Endothelial cell of umbilical vein (primary cell): ENCODE measurements at regions not wholly inside any gene's neighbourhood (a gene's known extent, or its start where the extent isn't known, plus 50 kb on each side); places are given as distances from the start of the nearest gene placed in this dataset.

ENCODE experiments used
- BruUV-seq: library from RNA; stranded (reverse); fragments of 400-500 nt; replicated peaks from 2 replicates; lab custom pipeline; 2021; lab: Mats Ljungman, UMichigan
- CTCF ChIA-PET: fragments of 300-600, 350-600 bp; sonication (Branson Sonifier 250); formaldehyde crosslinking; loops from one replicate; lab custom pipeline; 2021; ENCODE audit warnings: antibody characterized with exemption, inconsistent platforms; lab: Charles Lee
- POLR2A ChIA-PET: fragments of 300-600, 350-600 bp; sonication (Branson Sonifier 250); formaldehyde crosslinking; loops from one replicate; lab custom pipeline; 2021; ENCODE audit warnings: antibody characterized with exemption, inconsistent platforms; lab: Charles Lee
- DNase-seq: peaks from one replicate; pipeline ENCODE4 v3.0.0-alpha.2; 2011; ENCODE audit warnings: low read depth, low spot score
- FAIRE-seq: peaks from 2 replicates; lab custom pipeline; 2011; peaks lifted over from hg19 to GRCh38; lab: Jason Lieb, UNC
- H2AFZ ChIP-seq: 2 replicates; pipeline ENCODE4 v1.6.0; 2012; ENCODE audit warnings: low read depth, low read length, control low read depth, inconsistent platforms
- H3K27ac ChIP-seq: 2 replicates; pipeline ENCODE4 v1.5.1; 2011; ENCODE audit warnings: low read depth, mild to moderate bottlenecking, control low read depth, low read length, moderate library complexity; ENCODE audit not compliant: insufficient read depth
- H3K27me3 ChIP-seq, 2 experiments: 2 replicates each; pipeline versions ENCODE4 v1.6.0 to v1.6.1; 2011; ENCODE audit warnings: low read length in 2 of 2, mixed read lengths in 1 of 2; ENCODE audit not compliant: control insufficient read depth in 2 of 2, insufficient read depth in 2 of 2
- H3K36me3 ChIP-seq, 2 experiments: 2 replicates in 1 of 2; 3 replicates in 1 of 2; pipeline ENCODE4 v1.5.1; 2011; ENCODE audit warnings: low read length in 2 of 2, mild to moderate bottlenecking in 1 of 2, moderate library complexity in 1 of 2; ENCODE audit not compliant: control insufficient read depth in 2 of 2, insufficient read depth in 2 of 2; ENCODE audit errors: extremely low read depth in 1 of 2
- H3K4me1 ChIP-seq: 3 replicates; pipeline ENCODE4 v1.5.1; 2011; ENCODE audit warnings: mild to moderate bottlenecking, low read length; ENCODE audit not compliant: control insufficient read depth, insufficient read depth; ENCODE audit errors: extremely low read depth
- H3K4me2 ChIP-seq: 2 replicates; pipeline ENCODE4 v1.6.1; 2011; ENCODE audit warnings: low read length, control low read depth, mixed read lengths; ENCODE audit not compliant: insufficient read depth
- H3K4me3 ChIP-seq, 3 experiments: fragments of 200-600 bp in 1 of 3; sonication (generic), shearing (Covaris generic) in 1 of 3; replicated peaks in 1 of 3; 2 replicates each; pipeline ENCODE4 v1.5.1; 2011 to 2016; ENCODE audit warnings: control low read depth in 3 of 3, low read length in 3 of 3, mild to moderate bottlenecking in 2 of 3, inconsistent platforms in 1 of 3, low read depth in 1 of 3, moderate library complexity in 1 of 3; ENCODE audit not compliant: insufficient read depth in 1 of 3
- H3K79me2 ChIP-seq: 2 replicates; pipeline ENCODE4 v1.6.0; 2012; ENCODE audit warnings: low read length, inconsistent platforms; ENCODE audit not compliant: control insufficient read depth, insufficient read depth
- H3K9ac ChIP-seq: replicated peaks from 2 replicates; pipeline ENCODE3; 2011; ENCODE audit warnings: low read length, control low read depth; ENCODE audit not compliant: insufficient read depth; ENCODE audit errors: extremely low read depth
- H3K9me1 ChIP-seq: replicated peaks from 3 replicates; pipeline ENCODE4 v1.6.0; 2011; ENCODE audit warnings: mild to moderate bottlenecking, low read length; ENCODE audit not compliant: control insufficient read depth, insufficient read depth; ENCODE audit errors: extremely low read depth
- H3K9me3 ChIP-seq: replicated peaks from 2 replicates; pipeline ENCODE4 v1.5.1; 2012; ENCODE audit warnings: low read length, inconsistent platforms; ENCODE audit not compliant: control insufficient read depth, insufficient read depth
- H4K20me1 ChIP-seq: replicated peaks from 2 replicates; pipeline ENCODE3; 2011; ENCODE audit warnings: mild to moderate bottlenecking, low read length; ENCODE audit not compliant: control insufficient read depth, insufficient read depth; ENCODE audit errors: extremely low read depth
- EZH2 ChIP-seq: IDR thresholded peaks from 2 replicates; pipeline ENCODE4 v1.6.1; 2012; ENCODE audit warnings: borderline replicate concordance, low read depth, mild to moderate bottlenecking, moderate library complexity, low read length, inconsistent platforms; ENCODE audit not compliant: severe bottlenecking
- FOS ChIP-seq: IDR thresholded peaks from 2 replicates; pipeline ENCODE4 v1.6.1; 2011; ENCODE audit warnings: mild to moderate bottlenecking, low read length, moderate library complexity, borderline replicate concordance; ENCODE audit not compliant: insufficient read depth
- GATA2 ChIP-seq: IDR thresholded peaks from 2 replicates; pipeline ENCODE4 v1.7.0; 2011; ENCODE audit warnings: low read depth, mild to moderate bottlenecking, moderate library complexity, mixed read lengths, low read length; ENCODE audit not compliant: insufficient read length, insufficient read depth
- JUN ChIP-seq: IDR thresholded peaks from 2 replicates; pipeline ENCODE4 v1.6.1; 2011; ENCODE audit warnings: borderline replicate concordance, low read depth; ENCODE audit not compliant: insufficient read length, insufficient read depth
- MYC ChIP-seq: IDR thresholded peaks from one replicate; pipeline ENCODE4 v1.6.1; 2011; ENCODE audit warnings: mild to moderate bottlenecking, low read depth, low read length
- POLR2A ChIP-seq: IDR thresholded peaks from 2 replicates; pipeline ENCODE4 v1.6.1; 2012; ENCODE audit warnings: low read depth, mild to moderate bottlenecking, control low read depth, low read length
- POLR2AphosphoS5 ChIP-seq: IDR thresholded peaks from 2 replicates; pipeline ENCODE4 v1.6.1; 2012; ENCODE audit warnings: low read depth, mild to moderate bottlenecking, control low read depth, low read length, moderate library complexity; ENCODE audit not compliant: insufficient read depth
- dilution Hi-C: fragments of 300-500 bp; cut with MboI; formaldehyde crosslinking; loops from one replicate; pipeline ENCODE4 v1.15.0; 2019; ENCODE audit warnings: low sequenced_read_pairs; ENCODE audit not compliant: extremely low pct_ligation_motif_present
- intact Hi-C: fragments of 100-400 bp; cut with micrococcal nuclease; formaldehyde crosslinking; loops from one replicate; pipeline ENCODE4 v1.10.0; 2022
- TF ChIP-seq, protein P1 (sequence below), 2 donors: IDR thresholded peaks; 1 replicate in 1 of 2; 2 replicates in 1 of 2; pipeline ENCODE4 v1.5.1; 2011; ENCODE audit warnings: low read length in 2 of 2, mild to moderate bottlenecking in 2 of 2, moderate library complexity in 2 of 2, control low read depth in 1 of 2, inconsistent platforms in 1 of 2, low read depth in 1 of 2; ENCODE audit not compliant: insufficient read depth in 1 of 2; ENCODE audit errors: extremely low read depth in 1 of 2
- TF ChIP-seq, protein P2 (sequence below): IDR thresholded peaks from 2 replicates; pipeline ENCODE4 v1.6.1; 2011; ENCODE audit not compliant: insufficient read depth, insufficient read length

- Histone ChIP-seq H3K9ac (no peak overlapping the region), H4K20me1 (no peaks in the 10 kb centered on the region), H3K9me1 (no peaks in the 10 kb centered on the region), H3K9me3 (no peaks in the 10 kb centered on the region), H3K4me3 (no peak overlapping the region), H3K27me3 (no peaks in the 10 kb centered on the region), H3K4me1 (no peaks in the 10 kb centered on the region), H3K4me2 (no peak overlapping the region), H3K27ac (no peak overlapping the region), H3K36me3 (no peaks in the 10 kb centered on the region), H3K79me2 (no peaks in the 10 kb centered on the region), H2AFZ (no peak overlapping the region)
- ChIA-PET CTCF (no interaction called here), POLR2A (no interaction called here)
- no TSS peak for BruUV-seq
- intact Hi-C loops, result no loop called here
- DNase-seq, result no peak
- dilution Hi-C loops, result no loop called here
- FAIRE-seq, result no peak
- no peak for TF ChIP-seq POLR2A
- TF ChIP-seq GATA2, result no peak
- no peak for TF ChIP-seq JUN
- TF ChIP-seq POLR2AphosphoS5, result no peak
- no peak for TF ChIP-seq EZH2
- no peak for TF ChIP-seq FOS
- TF ChIP-seq MYC, result no peak
Observed at GRCh38 chr5:135650081-135650480, 71.3 kb upstream of the CXCL14 start.

- BruUV-seq, result no TSS peak
- no peak overlapping the region for H3K4me3 ChIP-seq
- CTCF ChIA-PET, result no interaction called here
- no peaks in the 10 kb centered on the region for H3K9me1 ChIP-seq
- no peak overlapping the region for H3K4me2 ChIP-seq
- no peak overlapping the region for H3K27ac ChIP-seq
- H3K36me3 ChIP-seq, result no peaks in the 10 kb centered on the region
- POLR2A ChIA-PET, result no interaction called here
- H3K9me3 ChIP-seq, result no peaks in the 10 kb centered on the region
- H3K79me2 ChIP-seq, result no peaks in the 10 kb centered on the region
- dilution Hi-C loops (no loop called here), intact Hi-C loops (no loop called here)
- TF ChIP-seq POLR2AphosphoS5 (no peak), POLR2A (no peak), GATA2 (no peak), FOS (no peak), JUN (no peak), MYC (no peak), EZH2 (no peak)
- TF ChIP-seq, protein P1, sequence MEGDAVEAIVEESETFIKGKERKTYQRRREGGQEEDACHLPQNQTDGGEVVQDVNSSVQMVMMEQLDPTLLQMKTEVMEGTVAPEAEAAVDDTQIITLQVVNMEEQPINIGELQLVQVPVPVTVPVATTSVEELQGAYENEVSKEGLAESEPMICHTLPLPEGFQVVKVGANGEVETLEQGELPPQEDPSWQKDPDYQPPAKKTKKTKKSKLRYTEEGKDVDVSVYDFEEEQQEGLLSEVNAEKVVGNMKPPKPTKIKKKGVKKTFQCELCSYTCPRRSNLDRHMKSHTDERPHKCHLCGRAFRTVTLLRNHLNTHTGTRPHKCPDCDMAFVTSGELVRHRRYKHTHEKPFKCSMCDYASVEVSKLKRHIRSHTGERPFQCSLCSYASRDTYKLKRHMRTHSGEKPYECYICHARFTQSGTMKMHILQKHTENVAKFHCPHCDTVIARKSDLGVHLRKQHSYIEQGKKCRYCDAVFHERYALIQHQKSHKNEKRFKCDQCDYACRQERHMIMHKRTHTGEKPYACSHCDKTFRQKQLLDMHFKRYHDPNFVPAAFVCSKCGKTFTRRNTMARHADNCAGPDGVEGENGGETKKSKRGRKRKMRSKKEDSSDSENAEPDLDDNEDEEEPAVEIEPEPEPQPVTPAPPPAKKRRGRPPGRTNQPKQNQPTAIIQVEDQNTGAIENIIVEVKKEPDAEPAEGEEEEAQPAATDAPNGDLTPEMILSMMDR (IDR thresholded peaks at IDR 0.05; ENCODE audit: extremely low read depth in 1 of 2, insufficient read depth in 1 of 2, low read depth in 1 of 2, low read length in 2 of 2), result no peak
- TF ChIP-seq, protein P2, sequence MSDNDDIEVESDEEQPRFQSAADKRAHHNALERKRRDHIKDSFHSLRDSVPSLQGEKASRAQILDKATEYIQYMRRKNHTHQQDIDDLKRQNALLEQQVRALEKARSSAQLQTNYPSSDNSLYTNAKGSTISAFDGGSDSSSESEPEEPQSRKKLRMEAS, result no peak
- DNase-seq (no peak), FAIRE-seq (no peak)
- H2AFZ ChIP-seq, result no peak overlapping the region
- no peaks in the 10 kb centered on the region for H3K27me3 ChIP-seq
- H4K20me1 ChIP-seq, result no peaks in the 10 kb centered on the region
- H3K9ac ChIP-seq, result no peak overlapping the region
- no peaks in the 10 kb centered on the region for H3K4me1 ChIP-seq
Observed at GRCh38 chr5:135649435-135649834, 70.6 kb upstream of the CXCL14 start.
